H1 (cell line): ENCODE measurements at regions not wholly inside any gene's neighbourhood (a gene's known extent, or its start where the extent isn't known, plus 50 kb on each side); places are given as distances from the start of the nearest gene placed in this dataset.

Experiments
- CBX5 ChIP-seq: fragments of 300-800, 300-1000 bp; sonication (generic); IDR thresholded peaks from 2 replicates; pipeline ENCODE4 v1.7.1; 2016; ENCODE audit warnings: antibody characterized with exemption, low read length, low read depth
- CTBP2 ChIP-seq: IDR thresholded peaks from 2 replicates; pipeline ENCODE4 v1.7.0; 2011; ENCODE audit warnings: borderline replicate concordance, mild to moderate bottlenecking, moderate library complexity, mixed read lengths, low read length; ENCODE audit not compliant: insufficient read depth, insufficient read length
- RNF2 ChIP-seq: fragments of 200-900, 300-1000 bp; sonication (generic); IDR thresholded peaks from 2 replicates; pipeline ENCODE4 v1.7.1; 2016; ENCODE audit warnings: borderline replicate concordance, low read depth, mild to moderate bottlenecking, antibody characterized with exemption, low read length; ENCODE audit not compliant: poor library complexity, severe bottlenecking; ENCODE audit errors: missing control alignments
- SP4 ChIP-seq: IDR thresholded peaks from 2 replicates; pipeline ENCODE4 v1.6.1; 2012; ENCODE audit warnings: low read length, inconsistent platforms
- TCF12 ChIP-seq: IDR thresholded peaks from 2 replicates; pipeline ENCODE4 v1.6.1; 2011; ENCODE audit warnings: low read depth, mild to moderate bottlenecking, low read length

DNA sequence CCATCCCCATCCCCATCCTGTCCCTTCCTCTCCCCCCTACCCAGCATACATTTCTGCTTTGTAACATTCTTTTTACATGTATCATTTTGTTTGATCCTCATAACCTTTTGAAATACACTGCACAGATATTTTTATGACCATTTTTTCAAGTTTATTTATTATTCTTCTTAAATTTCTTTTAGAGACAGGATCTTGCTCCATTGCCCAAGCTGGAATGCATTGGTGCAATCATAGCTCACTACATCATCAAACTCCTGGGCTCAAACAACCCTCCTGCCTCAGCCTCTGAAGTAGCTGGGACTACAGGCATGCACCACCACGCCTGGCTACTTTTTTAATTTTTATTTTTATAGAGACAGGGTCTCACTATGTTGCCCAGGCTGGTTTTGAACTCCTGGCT is 99.4 kb upstream of the AKIP1 start (continued):
- TF ChIP-seq CBX5 = no peak
- TF ChIP-seq CTBP2 = no peak
- TF ChIP-seq RNF2 = no peak
- TF ChIP-seq TCF12 = no peak
- TF ChIP-seq SP4 = no peak
